GM12892 (cell line): ENCODE measurements at regions not wholly inside any gene's neighbourhood (a gene's known extent, or its start where the extent isn't known, plus 50 kb on each side); places are given as distances from the start of the nearest gene placed in this dataset.

Source experiments
- DNase-seq: peaks from one replicate; pipeline ENCODE4 v3.0.0; 2011; ENCODE audit not compliant: insufficient read length
- FAIRE-seq: peaks from 2 replicates; lab custom pipeline; 2011; peaks lifted over from hg19 to GRCh38; lab: Jason Lieb, UNC
- POLR2A ChIP-seq: IDR thresholded peaks from 2 replicates; pipeline ENCODE4 v1.6.1; 2011; ENCODE audit warnings: low read depth, low read length, control low read depth
- POLR2AphosphoS5 ChIP-seq: IDR thresholded peaks from 2 replicates; pipeline ENCODE4 v1.6.1; 2011; ENCODE audit warnings: low read depth, low read length, control low read depth
- TAF1 ChIP-seq: IDR thresholded peaks from 2 replicates; pipeline ENCODE4 v1.6.1; 2011; ENCODE audit warnings: low read depth, mild to moderate bottlenecking, control low read depth, low read length, borderline replicate concordance

DNA sequence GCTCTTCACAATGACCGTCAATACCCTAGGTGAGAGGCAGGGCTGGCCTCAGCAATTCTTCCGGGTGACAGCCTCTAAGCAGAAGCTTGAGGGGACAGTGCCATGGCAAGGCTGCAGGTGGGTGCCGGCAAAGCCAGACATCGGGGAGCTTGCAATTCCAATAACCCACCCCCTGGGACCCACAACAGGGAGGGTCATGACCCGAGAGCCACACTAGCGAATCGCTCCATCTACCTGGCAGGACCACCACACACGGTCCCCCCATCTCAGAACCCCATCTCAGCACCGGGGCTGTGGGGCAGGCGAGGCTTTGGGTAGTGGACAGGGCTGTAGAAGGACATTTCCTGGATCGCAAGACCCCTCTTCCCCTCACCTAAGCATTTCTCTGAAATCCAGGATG, 177.2 kb downstream of the ACKR3 start:
- DNase-seq (no peak), FAIRE-seq (no peak)
- TF ChIP-seq TAF1 (no peak), POLR2A (no peak), POLR2AphosphoS5 (no peak)

DNA sequence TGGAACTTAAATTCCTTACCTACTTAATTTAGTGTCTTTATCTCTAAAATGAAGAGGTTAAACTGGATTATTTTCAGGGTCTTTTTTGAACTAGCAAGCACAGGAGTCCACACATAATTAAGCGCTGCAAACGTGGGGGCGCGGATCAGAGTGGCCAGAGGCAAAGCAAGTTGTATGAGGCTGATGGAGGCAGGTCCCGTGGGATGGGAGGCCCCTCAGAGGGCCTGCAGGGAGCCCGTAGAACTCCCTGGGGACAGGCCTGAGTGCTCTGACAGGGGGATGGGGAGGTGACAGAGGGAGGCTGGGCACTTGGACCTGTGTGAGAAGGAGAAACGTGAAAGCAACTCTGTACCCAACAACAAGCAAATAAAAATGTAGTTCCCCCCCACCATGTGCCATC, 177.8 kb downstream of the ACKR3 start:
- DNase-seq (no peak), FAIRE-seq (no peak)
- TF ChIP-seq TAF1 (no peak), POLR2A (no peak), POLR2AphosphoS5 (no peak)

DNA sequence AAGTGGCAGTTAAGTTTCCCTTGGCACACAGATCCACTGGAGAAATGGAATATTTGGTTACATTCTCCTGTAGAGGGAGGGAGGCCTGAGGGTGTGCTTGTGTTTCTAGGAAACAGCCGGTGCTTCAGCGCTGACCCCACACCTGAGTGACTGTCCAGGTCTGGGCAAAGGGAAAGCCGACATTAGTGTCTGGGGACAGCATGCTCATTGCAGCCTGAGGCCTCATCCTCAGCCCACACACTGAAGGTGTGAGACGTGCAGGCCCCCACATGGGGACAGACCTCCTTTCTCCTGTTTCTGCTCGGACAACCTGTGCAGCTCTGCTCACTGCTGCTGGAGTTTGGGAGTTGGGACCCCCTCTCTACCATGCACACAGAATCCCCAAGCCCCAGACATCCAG, 178.3 kb downstream of the ACKR3 start:
- no peak for FAIRE-seq
- no peak for DNase-seq
- TF ChIP-seq TAF1 (no peak), POLR2AphosphoS5 (no peak), POLR2A (no peak)

DNA sequence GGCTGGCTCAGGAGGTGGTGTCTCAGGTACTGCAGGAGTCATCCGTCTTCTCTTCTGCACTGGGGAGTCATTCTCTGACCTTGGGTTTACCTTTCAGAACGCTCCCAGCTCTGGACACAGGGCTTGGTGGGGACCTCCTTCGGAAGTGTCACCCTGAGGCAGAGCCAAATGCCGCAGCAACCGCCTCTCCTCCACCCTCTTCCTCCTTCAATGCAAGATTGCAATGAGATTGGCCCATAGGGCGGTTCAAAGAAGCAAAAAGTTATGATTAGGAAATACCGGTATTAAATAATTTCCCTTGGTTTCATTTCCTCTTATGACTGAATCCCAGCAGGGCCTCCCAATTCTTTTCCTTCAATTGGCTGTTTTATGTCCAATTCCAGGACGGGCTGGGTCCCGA, 178.8 kb downstream of the ACKR3 start:
- DNase-seq = no peak
- TF ChIP-seq TAF1 (no peak), POLR2AphosphoS5 (no peak)
- FAIRE-seq = no peak

DNA sequence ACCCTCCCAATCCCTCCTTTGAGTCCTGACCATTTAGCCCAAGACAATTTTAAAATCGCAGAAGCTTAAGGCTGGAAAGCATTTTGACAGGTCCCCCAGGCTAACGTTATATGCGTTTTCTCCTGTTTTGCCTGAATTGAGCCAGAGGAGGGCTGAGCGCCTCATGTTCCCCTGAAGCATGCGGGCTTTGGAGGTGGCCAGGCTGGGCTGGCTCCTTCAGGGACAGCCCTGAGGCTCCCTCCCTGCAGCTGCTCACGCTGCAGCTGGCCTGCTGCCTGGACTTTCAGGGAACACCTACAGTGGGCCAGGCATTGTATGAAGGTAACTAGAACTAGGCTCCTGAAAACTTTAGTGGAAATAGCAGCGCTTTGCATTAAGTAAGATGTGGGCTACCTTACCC, 179.2 kb downstream of the ACKR3 start:
- no peak for DNase-seq
- TF ChIP-seq TAF1 = no peak
- TF ChIP-seq POLR2AphosphoS5 = no peak
- no peak for TF ChIP-seq POLR2A
- no peak for FAIRE-seq

DNA sequence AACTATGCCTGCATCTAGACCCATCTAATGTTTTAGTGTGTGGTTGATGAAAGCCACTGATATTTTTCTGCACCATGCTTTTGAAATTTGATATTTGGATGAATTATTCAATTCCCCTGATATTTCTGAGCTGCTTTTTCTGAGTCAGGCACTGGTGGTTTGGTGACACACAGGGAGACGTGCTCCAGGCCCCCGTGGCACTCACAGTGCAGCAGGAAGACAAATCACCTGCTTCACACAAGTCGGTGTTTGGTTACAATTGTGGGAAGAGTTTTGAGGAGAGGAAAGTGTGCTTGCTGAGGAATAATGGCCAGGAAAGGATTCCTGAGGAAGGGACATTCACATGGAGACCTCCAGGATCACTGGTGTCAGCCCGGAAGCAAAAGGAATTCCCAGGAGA, 179.7 kb downstream of the ACKR3 start:
- no peak for TF ChIP-seq TAF1
- no peak for TF ChIP-seq POLR2A
- DNase-seq (no peak), FAIRE-seq (no peak)

DNA sequence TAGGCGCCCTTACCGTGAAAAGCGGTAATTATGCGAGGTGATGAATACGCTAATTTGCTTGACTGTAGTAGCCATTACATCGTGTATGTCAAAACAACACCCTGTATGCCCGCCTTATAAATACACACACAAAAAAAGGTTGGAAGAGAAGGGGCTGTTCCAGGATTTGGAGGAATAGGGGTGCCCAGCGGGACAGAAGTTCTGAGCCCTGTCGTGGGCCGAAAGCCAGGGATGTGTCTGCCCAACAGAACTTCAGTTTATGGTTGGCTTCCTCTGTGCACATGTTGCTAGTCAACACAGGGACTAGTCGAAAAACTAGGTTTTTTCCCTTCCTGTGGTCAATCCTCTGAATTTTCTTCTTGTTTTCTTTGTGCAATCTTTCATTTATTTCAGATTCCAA, 182.5 kb downstream of the ACKR3 start:
- no peak for FAIRE-seq
- TF ChIP-seq POLR2AphosphoS5 (no peak), TAF1 (no peak), POLR2A (no peak)
- DNase-seq = no peak

DNA sequence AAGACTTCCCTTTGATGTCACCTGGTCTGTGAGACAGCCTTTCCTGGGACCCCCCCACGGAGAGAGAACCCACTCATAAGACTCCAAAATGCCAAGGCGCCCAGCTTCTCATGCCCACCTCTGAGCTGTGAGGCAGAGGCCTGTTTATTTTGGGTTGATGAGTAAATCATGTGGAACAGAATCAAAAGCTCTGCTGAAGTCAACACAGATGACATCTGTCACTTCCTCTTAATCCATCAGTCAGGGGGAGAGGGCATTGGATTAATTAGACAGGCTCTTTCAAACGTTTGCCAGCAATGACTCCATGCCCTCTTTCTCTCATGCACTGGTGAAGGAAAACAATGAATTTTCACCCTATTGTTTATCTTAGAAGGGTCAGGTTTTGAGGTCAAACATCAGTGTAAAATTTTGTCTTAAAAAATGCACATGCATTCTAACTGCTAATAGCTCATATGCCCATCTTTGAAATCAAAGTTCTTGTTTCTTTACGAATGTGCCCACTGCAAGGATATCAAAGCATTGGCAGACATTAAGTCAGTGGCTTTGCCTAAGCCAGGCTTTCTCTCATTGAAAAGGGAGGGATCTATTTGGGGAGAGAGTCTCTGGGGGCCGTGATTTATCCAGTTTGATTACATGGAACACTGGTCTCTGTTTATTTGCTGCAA, 184.1 kb downstream of the ACKR3 start:
- no peak for DNase-seq
- no peak for FAIRE-seq
- TF ChIP-seq POLR2AphosphoS5 (no peak), POLR2A (no peak), TAF1 (no peak)

DNA sequence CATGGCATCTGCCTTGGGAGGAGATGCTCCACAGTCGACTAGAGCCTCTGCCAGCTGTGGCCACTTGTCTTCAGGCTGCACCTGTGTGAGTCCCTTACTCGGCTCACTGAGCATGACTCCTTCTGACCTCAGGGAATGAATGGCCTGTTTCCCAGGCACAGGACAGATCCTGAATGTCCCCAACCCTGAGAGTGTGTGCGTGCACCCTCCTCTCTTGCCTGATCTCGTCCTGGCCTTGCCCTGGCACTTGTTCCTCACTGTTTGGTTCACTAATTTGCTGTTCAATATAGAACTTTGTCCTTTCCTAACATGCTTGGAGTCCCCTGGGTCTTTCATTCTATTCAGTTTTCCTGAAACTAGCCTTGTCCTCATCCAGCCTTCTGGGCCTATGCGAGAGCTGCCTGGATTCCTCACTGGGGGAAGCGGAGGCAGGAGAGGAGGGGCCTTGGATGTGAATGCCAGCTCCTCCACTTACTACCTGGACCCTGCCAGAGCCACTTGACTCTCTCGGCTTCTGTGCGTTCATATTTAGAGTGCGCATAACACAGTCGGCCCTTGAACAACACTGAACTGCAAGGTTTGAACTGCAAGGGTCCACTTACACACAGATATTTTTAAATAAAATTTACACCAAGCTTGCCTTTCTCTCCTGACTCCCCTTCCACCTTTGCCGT, 184.8 kb downstream of the ACKR3 start:
- DNase-seq = no peak
- no peak for FAIRE-seq
- TF ChIP-seq TAF1 (no peak), POLR2AphosphoS5 (no peak), POLR2A (no peak)

DNA sequence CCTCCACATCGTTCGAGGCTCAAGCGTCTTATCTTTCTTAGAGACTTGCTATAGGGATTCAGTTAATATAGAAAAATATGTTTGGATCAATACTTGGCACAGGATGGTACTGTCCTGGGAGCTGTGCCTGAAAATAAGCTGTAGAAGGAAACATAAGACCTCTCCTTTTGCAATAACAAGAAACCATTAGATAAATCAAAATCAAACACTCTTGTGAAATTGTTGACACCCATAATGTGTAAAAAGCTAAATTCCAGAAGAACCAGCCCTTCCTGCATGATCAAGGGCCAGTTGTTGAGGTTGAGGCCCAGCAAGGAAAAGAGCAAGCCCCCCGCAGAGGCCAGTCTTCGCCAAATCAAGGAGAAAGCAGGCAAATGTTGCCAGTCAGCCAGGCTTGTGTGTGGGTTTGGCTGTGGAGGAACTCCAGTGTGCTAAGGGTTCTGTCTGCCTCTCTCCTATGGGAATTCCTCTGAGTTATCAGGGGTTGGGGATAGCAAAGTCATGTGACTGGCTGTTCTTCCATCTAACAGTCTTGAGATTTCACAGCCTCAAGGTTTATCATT, 185.7 kb downstream of the ACKR3 start:
- DNase-seq (no peak), FAIRE-seq (no peak)
- TF ChIP-seq POLR2AphosphoS5 (no peak), POLR2A (no peak), TAF1 (no peak)

DNA sequence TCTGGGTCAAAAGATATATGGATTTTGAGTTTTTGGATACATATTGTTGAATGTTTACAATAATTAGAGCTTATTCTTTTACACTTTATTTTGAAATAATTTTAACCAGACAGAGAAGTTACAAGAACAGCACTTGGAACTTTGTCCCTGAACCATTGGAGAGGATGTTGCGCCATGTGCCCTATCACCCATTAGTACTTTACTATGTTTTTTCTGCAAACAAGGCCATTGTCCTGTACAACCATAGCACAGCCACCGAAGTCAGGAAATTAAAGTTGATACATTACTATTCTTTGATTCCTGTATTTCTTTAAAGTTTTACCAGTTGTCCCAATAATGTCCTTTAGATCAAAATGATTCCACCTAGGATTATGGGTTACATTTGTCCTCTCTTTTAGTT, 188.8 kb downstream of the ACKR3 start:
- no peak for FAIRE-seq
- TF ChIP-seq POLR2A (no peak), TAF1 (no peak), POLR2AphosphoS5 (no peak)
- DNase-seq = no peak

DNA sequence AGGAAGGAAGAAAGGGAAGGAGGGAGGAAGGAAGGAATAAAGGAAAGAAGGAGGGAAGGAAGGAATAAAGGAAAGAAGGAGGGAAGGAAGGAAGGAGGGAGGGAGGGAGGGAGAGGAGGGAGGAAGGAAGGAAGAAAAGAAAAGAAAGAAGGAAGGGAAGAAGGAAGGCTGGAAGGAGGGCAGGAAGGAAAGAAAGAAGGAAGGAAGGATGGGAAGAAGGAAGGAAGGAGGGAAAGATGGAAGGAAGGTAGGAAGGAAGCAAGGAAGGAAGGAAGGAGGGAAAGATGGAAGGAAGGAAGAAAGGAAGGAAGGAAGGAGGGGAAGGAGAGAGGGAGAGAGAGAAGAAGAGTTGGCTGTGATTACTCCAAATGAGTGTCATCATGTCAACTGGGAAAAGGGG, 190.6 kb downstream of the ACKR3 start:
- DNase-seq (no peak), FAIRE-seq (no peak)
- TF ChIP-seq POLR2AphosphoS5 = no peak
- TF ChIP-seq POLR2A = no peak
- no peak for TF ChIP-seq TAF1
